LNCAP (cell line): ENCODE measurements at regions not wholly inside any gene's neighbourhood (a gene's known extent, or its start where the extent isn't known, plus 50 kb on each side); places are given as distances from the start of the nearest gene placed in this dataset.

Experiments
- CTCF ChIP-seq: fragments of 450-650 bp; IDR thresholded peaks from 2 replicates; pipeline ENCODE4 v1.5.1; 2017; ENCODE audit warnings: mild to moderate bottlenecking

- TF ChIP-seq CTCF, result no peak
Measured at GRCh38 chr17:5715478-5715877, 131.2 kb upstream of the NLRP1 start.

DNA sequence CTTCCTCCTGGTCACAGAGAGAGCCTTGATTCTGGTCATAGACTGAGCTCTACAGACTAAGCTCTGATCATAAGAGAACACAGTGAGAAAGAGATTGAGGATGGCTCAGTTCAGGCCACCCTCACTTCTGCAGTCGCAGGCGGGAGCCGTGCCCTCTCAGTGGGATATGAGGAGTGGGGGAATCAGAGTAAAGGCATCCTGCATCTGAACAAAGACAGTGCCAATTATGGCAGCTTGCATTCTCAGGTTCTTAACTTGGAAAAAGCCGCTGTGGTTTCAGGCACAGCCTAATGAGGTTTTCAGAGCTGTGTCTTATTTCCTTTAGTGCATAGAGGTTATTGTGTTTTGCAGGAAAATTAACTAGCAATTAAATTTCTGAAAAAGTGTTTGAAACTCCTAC, 134.4 kb upstream of the NLRP1 start:
- TF ChIP-seq CTCF, result no peak

DNA sequence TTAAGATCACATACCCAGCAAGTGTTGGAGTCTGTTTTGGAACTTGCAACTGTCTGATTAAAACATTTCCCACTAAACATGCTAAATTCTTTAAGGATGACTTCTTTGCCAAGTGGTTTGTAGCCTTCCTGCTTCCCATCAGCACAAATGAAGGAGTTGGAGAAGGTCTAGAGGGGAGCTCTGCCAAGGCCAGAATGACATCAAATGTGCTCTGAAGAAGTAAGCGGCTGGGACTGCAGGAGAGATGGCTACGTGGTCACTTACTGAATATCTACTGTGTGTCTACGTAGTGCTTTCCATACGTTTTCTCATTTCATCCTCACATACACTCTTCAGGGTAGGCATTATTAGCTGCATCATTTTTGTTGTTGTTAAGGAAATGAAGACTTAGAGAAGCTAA, 135.7 kb upstream of the NLRP1 start:
- TF ChIP-seq CTCF, result no peak

DNA sequence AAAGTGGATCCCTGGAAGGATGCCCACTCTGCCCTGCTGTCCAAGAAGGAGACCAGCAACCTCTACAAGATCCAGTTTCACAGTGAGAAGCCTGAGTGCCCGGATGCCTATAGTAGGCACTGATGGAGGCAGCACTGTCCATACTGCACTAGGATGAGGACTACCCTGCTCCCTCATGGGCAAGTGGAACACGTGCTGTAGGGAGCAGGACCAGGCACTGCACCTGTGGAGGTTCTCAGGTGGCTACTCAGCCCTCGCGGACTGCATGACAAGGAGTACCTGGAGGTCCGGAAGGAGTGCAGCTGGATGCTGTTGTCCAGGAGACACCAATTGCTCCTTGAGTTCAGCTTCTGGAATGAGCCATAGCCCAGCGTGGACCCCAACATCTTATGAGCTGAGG, 146.1 kb upstream of the NLRP1 start:
- TF ChIP-seq CTCF, result no peak

- no peak for TF ChIP-seq CTCF
Measured at GRCh38 chr17:5740937-5741336, 156.6 kb upstream of the NLRP1 start.

DNA sequence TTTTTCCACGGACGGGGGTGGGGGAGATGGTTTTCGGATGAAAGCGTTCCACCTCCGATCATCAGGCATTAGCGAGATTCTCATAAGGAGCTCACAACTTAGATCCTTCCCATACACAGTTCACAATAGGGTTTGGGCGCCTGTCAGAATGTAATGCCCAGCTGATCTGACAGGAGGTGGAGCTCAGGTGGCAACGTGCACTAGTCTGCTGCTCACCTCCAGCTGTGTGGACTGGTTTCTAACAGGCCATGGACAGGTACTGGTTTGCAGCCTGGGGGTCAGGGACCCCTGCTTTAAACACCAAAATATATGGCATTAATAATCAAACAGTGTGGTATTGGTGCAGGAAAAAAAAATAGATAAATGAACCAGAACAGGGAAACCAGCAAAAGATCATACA, 157.5 kb upstream of the NLRP1 start:
- no peak for TF ChIP-seq CTCF

DNA sequence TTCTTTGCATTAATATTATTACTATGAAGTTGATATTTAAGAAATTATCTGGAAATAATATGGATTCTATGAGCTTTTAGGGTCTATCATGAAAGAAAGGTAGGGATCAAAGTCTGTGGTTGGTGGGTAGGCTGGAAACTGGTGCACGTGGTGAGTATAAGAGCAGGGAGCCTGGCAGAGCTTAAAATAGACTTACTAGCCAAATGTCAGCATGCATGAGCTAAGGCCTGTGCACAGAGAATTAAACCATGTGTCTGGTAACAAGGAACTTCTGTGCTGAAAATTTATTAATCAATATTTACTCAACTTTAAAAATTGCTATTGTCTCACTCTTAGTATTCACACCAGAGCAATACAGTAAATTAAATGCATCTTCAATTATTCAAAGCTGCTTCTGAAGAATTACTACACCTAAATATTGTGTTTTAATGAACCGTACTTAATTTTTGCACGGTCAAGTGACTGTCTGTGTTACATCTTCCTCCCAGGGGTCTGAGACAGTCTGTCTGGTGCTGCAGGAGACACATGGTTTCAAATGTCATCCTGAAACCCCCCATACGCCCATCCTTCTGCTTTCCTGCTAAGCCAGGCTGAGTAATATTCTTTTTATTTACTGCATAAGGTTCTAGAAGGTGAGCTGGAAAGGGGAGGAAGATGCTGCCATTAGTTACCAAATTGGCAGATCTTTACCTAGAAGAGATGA, 161.0 kb upstream of the NLRP1 start:
- no peak for TF ChIP-seq CTCF

DNA sequence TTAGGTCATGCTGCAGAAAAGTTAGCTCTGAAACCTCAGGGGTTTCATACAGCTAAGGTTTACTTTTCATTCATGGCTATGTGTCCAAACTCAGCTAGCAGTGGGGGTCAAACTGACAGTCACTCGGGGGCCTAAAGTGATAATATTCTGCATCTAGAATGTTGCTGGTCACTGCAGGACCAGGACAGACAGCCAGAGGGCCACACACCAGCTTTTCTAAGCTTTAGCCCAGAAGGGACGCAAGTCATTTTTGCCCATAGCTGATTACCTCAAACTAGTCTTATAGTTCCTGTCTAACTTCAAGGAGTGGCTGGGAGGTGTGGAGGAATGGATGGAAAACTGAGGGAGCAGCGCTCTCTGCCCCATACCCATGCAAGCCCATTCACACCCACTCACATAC, 163.0 kb upstream of the NLRP1 start:
- TF ChIP-seq CTCF, result no peak
